H1 (cell line): ENCODE measurements at regions not wholly inside any gene's neighbourhood (a gene's known extent, or its start where the extent isn't known, plus 50 kb on each side); places are given as distances from the start of the nearest gene placed in this dataset.

Experiments
- GABPA ChIP-seq: IDR thresholded peaks from 2 replicates; pipeline ENCODE4 v1.6.1; 2011; ENCODE audit warnings: mild to moderate bottlenecking, low read length, moderate library complexity, borderline replicate concordance; ENCODE audit not compliant: insufficient read depth
- SP1 ChIP-seq: IDR thresholded peaks from 2 replicates; pipeline ENCODE4 v1.6.1; 2011; ENCODE audit warnings: low read depth, low read length
- TEAD4 ChIP-seq: IDR thresholded peaks from 2 replicates; pipeline ENCODE4 v1.6.1; 2012; ENCODE audit warnings: low read depth, low read length, inconsistent platforms, mixed read lengths
- USF2 ChIP-seq: IDR thresholded peaks from 2 replicates; pipeline ENCODE4 v1.6.1; 2011; ENCODE audit warnings: low read length, improper control_type of control experiment

GRCh38 chr4:135098061-135098460, 896.5 kb upstream of the PABPC4L start:
- TF ChIP-seq GABPA (no peak), USF2 (no peak), SP1 (no peak), TEAD4 (no peak)
